CD4-positive, alpha-beta T cell (primary cell): ENCODE measurements at regions not wholly inside any gene's neighbourhood (a gene's known extent, or its start where the extent isn't known, plus 50 kb on each side); places are given as distances from the start of the nearest gene placed in this dataset.

Source experiments
- ATAC-seq: fragments of 200-7000 bp; cut with Tn5 transposase; one replicate; pipeline ENCODE4 v1.10.0; 2022; ENCODE audit warnings: mild to moderate bottlenecking; ENCODE audit not compliant: poor library complexity
- CTCF ChIA-PET: fragments of 350-600 bp; sonication (Branson Sonifier 250); formaldehyde crosslinking; loops from one replicate; lab custom pipeline; 2021; ENCODE audit warnings: antibody characterized with exemption, inconsistent platforms; lab: Charles Lee
- POLR2A ChIA-PET: fragments of 350-600 bp; sonication (Branson Sonifier 250); formaldehyde crosslinking; loops from one replicate; lab custom pipeline; 2021; ENCODE audit warnings: antibody characterized with exemption, inconsistent platforms; lab: Charles Lee
- DNase-seq, 14 experiments: peaks; one replicate each; pipeline ENCODE4 v3.0.0-alpha.2; 2013 to 2020; ENCODE audit warnings: mixed read lengths in 2 of 14
- H3K27ac ChIP-seq, 2 donors: one replicate each; pipeline versions ENCODE4 v1.5.1 to v1.7.0; 2013; ENCODE audit warnings: low read length in 2 of 2, low read depth in 1 of 2, mild to moderate bottlenecking in 1 of 2
- H3K27me3 ChIP-seq, 2 experiments: 1 replicate in 1 of 2; 2 replicates in 1 of 2; pipeline versions ENCODE4 v1.6.1 to v1.7.0; 2013; ENCODE audit warnings: low read length in 2 of 2, control low read depth in 1 of 2, mild to moderate bottlenecking in 1 of 2, moderate library complexity in 1 of 2; ENCODE audit not compliant: insufficient read depth in 2 of 2, control insufficient read depth in 1 of 2
- H3K36me3 ChIP-seq: one replicate; pipeline ENCODE4 v1.6.1; 2013; ENCODE audit warnings: low read length, control low read depth; ENCODE audit not compliant: insufficient read depth
- H3K4me1 ChIP-seq: one replicate; pipeline ENCODE4 v1.6.1; 2013; ENCODE audit warnings: low read length, control low read depth; ENCODE audit not compliant: insufficient read depth
- H3K4me3 ChIP-seq: one replicate; pipeline ENCODE4 v1.5.1; 2013; ENCODE audit warnings: mild to moderate bottlenecking, low read length, moderate library complexity
- H3K9me3 ChIP-seq, 2 experiments: 1 replicate in 1 of 2; 2 replicates in 1 of 2; pipeline versions ENCODE4 v1.6.1 to v1.7.0; 2013; ENCODE audit warnings: low read length in 2 of 2, mild to moderate bottlenecking in 2 of 2, control low read depth in 1 of 2, moderate library complexity in 1 of 2; ENCODE audit not compliant: control insufficient read depth in 1 of 2, insufficient read depth in 1 of 2
- H3K27ac Mint-ChIP-seq: one replicate; pipeline ENCODE4 v1.8.0; 2020; ENCODE audit warnings: mixed read lengths
- H3K27me3 Mint-ChIP-seq: one replicate; pipeline ENCODE4 v1.8.0; 2021; ENCODE audit warnings: mixed read lengths
- H3K36me3 Mint-ChIP-seq: one replicate; pipeline ENCODE4 v1.8.0; 2021; ENCODE audit warnings: low read depth, mixed read lengths
- H3K4me1 Mint-ChIP-seq: one replicate; pipeline ENCODE4 v1.8.0; 2021; ENCODE audit warnings: low read depth, mixed read lengths
- H3K4me3 Mint-ChIP-seq: one replicate; pipeline ENCODE4 v1.8.0; 2020; ENCODE audit warnings: mild to moderate bottlenecking, mixed read lengths
- H3K9me3 Mint-ChIP-seq: one replicate; pipeline ENCODE4 v1.8.0; 2020; ENCODE audit warnings: mixed read lengths
- CTCF ChIP-seq: fragments of 200-600 bp; IDR thresholded peaks from one replicate; pipeline ENCODE4 v1.8.0; 2022; ENCODE audit warnings: antibody characterized with exemption, mild to moderate bottlenecking
- intact Hi-C, 2 experiments: fragments of 100-400 bp; cut with DNase I in 1 of 2; cut with micrococcal nuclease in 1 of 2; formaldehyde crosslinking; loops; one replicate each; pipeline versions ENCODE4 v1.15.1 to v1.9.0; 2023 to 2025; cut with DNase I, micrococcal nuclease

- ATAC-seq = no peak
- intact Hi-C loops = no loop called here
- Histone ChIP-seq H3K36me3 (no peaks in the 10 kb centered on the region), H3K27ac (no peak overlapping the region), H3K9me3 (no peaks in the 10 kb centered on the region), H3K27me3 (peaks cover 0 to 12% of the 10 kb centered on the region in 2 experiments), H3K4me3 (no peak overlapping the region), H3K4me1 (no peaks in the 10 kb centered on the region)
- Mint-ChIP-seq H3K4me3 (no peak overlapping the region), H3K4me1 (no peaks in the 10 kb centered on the region), H3K9me3 (no peaks in the 10 kb centered on the region), H3K27me3 (peaks cover 26% of the 10 kb centered on the region), H3K36me3 (no peaks in the 10 kb centered on the region), H3K27ac (no peak overlapping the region)
- POLR2A ChIA-PET = no interaction called here
- TF ChIP-seq CTCF = no peak
- no peak for DNase-seq
- CTCF ChIA-PET = no interaction called here
Observed at GRCh38 chr9:33690143-33690933, 105.0 kb upstream of the PRSS3 start.

- TF ChIP-seq CTCF = no peak
- no peaks in the 10 kb centered on the region for H3K4me1 ChIP-seq
- POLR2A ChIA-PET = interaction anchor here (1.2 kb wide), 1 partner anchor 72 kb away, joined by 3 read pairs; no protein-coding TSS in a partner anchor
- H3K4me3 Mint-ChIP-seq = no peak overlapping the region
- H3K27ac Mint-ChIP-seq = no peak overlapping the region
- H3K4me3 ChIP-seq = no peak overlapping the region
- DNase-seq (no peak), ATAC-seq (no peak)
- no peaks in the 10 kb centered on the region for H3K9me3 Mint-ChIP-seq
- no peaks in the 10 kb centered on the region for H3K9me3 ChIP-seq
- no peaks in the 10 kb centered on the region for H3K36me3 ChIP-seq
- no peaks in the 10 kb centered on the region for H3K36me3 Mint-ChIP-seq
- H3K27me3 ChIP-seq = peaks cover 0 to 2% of the 10 kb centered on the region in 2 experiments
- H3K27me3 Mint-ChIP-seq = peaks cover 22% of the 10 kb centered on the region
- CTCF ChIA-PET = no interaction called here
- intact Hi-C loops = no loop called here
- H3K27ac ChIP-seq = no peak overlapping the region
- H3K4me1 Mint-ChIP-seq = peaks cover 7% of the 10 kb centered on the region
Observed at GRCh38 chr9:33695299-33695698, 100.1 kb upstream of the PRSS3 start.

GRCh38 chr9:33695856-33696255, 99.5 kb upstream of the PRSS3 start:
- no peaks in the 10 kb centered on the region for H3K36me3 Mint-ChIP-seq
- H3K27me3 Mint-ChIP-seq = peaks cover 22% of the 10 kb centered on the region
- ATAC-seq = no peak
- no peaks in the 10 kb centered on the region for H3K36me3 ChIP-seq
- intact Hi-C loops = no loop called here
- peaks cover 0 to 2% of the 10 kb centered on the region in 2 experiments for H3K27me3 ChIP-seq
- H3K27ac ChIP-seq = no peak overlapping the region
- H3K4me3 Mint-ChIP-seq = no peak overlapping the region
- no peak for DNase-seq
- H3K27ac Mint-ChIP-seq = no peak overlapping the region
- H3K4me1 Mint-ChIP-seq = peaks cover 7% of the 10 kb centered on the region
- POLR2A ChIA-PET = interaction anchor here (1.2 kb wide), 1 partner anchor 72 kb away, joined by 3 read pairs; no protein-coding TSS in a partner anchor
- no peaks in the 10 kb centered on the region for H3K4me1 ChIP-seq
- TF ChIP-seq CTCF = no peak
- no peaks in the 10 kb centered on the region for H3K9me3 ChIP-seq
- CTCF ChIA-PET = no interaction called here
- H3K4me3 ChIP-seq = no peak overlapping the region
- H3K9me3 Mint-ChIP-seq = no peaks in the 10 kb centered on the region
